ENCODE measurements at regions not wholly inside any gene's neighbourhood (a gene's known extent, or its start where the extent isn't known, plus 50 kb on each side); places are given as distances from the start of the nearest gene placed in this dataset.

DNA sequence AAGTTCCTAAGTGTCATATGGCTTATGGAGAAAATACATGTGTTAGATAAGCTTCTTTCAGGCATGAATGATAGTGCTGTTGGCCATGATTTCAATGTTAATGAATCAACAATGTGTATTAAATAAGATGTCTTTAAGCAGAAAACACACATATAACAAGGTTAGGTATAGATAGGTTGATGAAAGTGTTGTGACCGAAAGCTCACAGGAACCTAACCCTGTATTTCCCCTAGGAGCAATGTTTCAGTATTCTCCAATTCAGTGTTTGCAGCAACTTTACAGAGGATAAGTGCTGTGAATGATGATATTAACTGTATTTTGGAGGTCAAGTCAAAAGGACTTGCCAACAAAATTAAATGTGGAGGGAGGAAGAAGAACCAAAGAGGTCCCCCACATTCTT, 82.8 kb upstream of the PRDM11 start:
- Histone ChIP-seq H3K79me2 (ENCODE audit: control insufficient read depth, low read length) (no peaks in the 10 kb centered on the region), H3K9me3 (ENCODE audit: control insufficient read depth, insufficient read depth, low read length) (peaks cover 4% of the 10 kb centered on the region; the same call in 1 of the 2 replicates), H3K27me3 (ENCODE audit: control insufficient read depth, low read length) (no peaks in the 10 kb centered on the region), H4K20me1 (ENCODE audit: control insufficient read depth, insufficient read depth, low read depth, low read length) (no peaks in the 10 kb centered on the region), H3F3A (ENCODE audit: control insufficient read depth, insufficient read depth) (no peaks in the 10 kb centered on the region), H3K4me3 (ENCODE audit: low read length) (no peak overlapping the region), H3K4me2 (ENCODE audit: low read length) (no peak overlapping the region), H3K27ac (ENCODE audit: low read depth, low read length) (no peak overlapping the region), H3K9me2 (replicated peaks; ENCODE audit: control insufficient read depth, low read length) (no peaks in the 10 kb centered on the region), H3K36me3 (ENCODE audit: control insufficient read depth, low read length) (no peaks in the 10 kb centered on the region), H3K4me1 (ENCODE audit: control insufficient read depth, low read length) (peaks cover 22% of the 10 kb centered on the region)
- no peak for TF ChIP-seq EZH2phosphoT487 (IDR thresholded peaks at IDR 0.05; ENCODE audit: borderline replicate concordance, low read length)
- TF ChIP-seq, protein P1, sequence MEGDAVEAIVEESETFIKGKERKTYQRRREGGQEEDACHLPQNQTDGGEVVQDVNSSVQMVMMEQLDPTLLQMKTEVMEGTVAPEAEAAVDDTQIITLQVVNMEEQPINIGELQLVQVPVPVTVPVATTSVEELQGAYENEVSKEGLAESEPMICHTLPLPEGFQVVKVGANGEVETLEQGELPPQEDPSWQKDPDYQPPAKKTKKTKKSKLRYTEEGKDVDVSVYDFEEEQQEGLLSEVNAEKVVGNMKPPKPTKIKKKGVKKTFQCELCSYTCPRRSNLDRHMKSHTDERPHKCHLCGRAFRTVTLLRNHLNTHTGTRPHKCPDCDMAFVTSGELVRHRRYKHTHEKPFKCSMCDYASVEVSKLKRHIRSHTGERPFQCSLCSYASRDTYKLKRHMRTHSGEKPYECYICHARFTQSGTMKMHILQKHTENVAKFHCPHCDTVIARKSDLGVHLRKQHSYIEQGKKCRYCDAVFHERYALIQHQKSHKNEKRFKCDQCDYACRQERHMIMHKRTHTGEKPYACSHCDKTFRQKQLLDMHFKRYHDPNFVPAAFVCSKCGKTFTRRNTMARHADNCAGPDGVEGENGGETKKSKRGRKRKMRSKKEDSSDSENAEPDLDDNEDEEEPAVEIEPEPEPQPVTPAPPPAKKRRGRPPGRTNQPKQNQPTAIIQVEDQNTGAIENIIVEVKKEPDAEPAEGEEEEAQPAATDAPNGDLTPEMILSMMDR (IDR thresholded peaks at IDR 0.05; ENCODE audit: low read depth, low read length, poor library complexity, severe bottlenecking): no peak

DNA sequence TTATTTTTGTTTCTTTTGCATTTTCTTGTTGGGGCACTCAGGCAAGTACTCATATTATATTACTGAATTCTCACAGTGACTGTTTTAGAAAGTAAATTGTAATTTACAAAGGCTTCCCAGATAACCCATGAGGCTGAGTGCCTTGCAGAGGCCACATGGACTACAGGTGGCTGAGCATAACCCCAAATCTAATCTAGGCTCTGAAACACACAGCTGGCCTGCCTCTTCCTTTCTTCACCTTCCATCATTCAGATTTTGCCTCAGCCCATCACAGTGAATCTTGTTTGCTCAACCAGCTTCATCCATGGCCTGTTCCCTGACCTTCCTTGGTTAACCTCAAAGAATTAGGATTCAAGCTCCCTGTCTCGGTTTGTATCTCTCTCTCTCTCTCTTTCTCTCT, 78.5 kb upstream of the PRDM11 start:
- no peaks in the 10 kb centered on the region for H4K20me1 ChIP-seq (ENCODE audit: control insufficient read depth, insufficient read depth, low read depth, low read length)
- H3K4me1 ChIP-seq (ENCODE audit: control insufficient read depth, low read length): peaks cover 33% of the 10 kb centered on the region
- no peaks in the 10 kb centered on the region for H3K9me2 ChIP-seq (replicated peaks; ENCODE audit: control insufficient read depth, low read length)
- no peaks in the 10 kb centered on the region for H3K27me3 ChIP-seq (ENCODE audit: control insufficient read depth, low read length)
- TF ChIP-seq, protein P1 (IDR thresholded peaks at IDR 0.05; ENCODE audit: low read depth, low read length, poor library complexity, severe bottlenecking): no peak
- TF ChIP-seq EZH2phosphoT487 (IDR thresholded peaks at IDR 0.05; ENCODE audit: borderline replicate concordance, low read length): no peak
- no peak overlapping the region for H3K4me2 ChIP-seq (ENCODE audit: low read length)
- H3K4me3 ChIP-seq (ENCODE audit: low read length): no peak overlapping the region
- no peaks in the 10 kb centered on the region for H3K79me2 ChIP-seq (ENCODE audit: control insufficient read depth, low read length)
- no peaks in the 10 kb centered on the region for H3F3A ChIP-seq (ENCODE audit: control insufficient read depth, insufficient read depth)
- peaks cover 4% of the 10 kb centered on the region; the same call in 1 of the 2 replicates for H3K9me3 ChIP-seq (ENCODE audit: control insufficient read depth, insufficient read depth, low read length)
- no peaks in the 10 kb centered on the region for H3K36me3 ChIP-seq (ENCODE audit: control insufficient read depth, low read length)
- no peak overlapping the region for H3K27ac ChIP-seq (ENCODE audit: low read depth, low read length)

DNA sequence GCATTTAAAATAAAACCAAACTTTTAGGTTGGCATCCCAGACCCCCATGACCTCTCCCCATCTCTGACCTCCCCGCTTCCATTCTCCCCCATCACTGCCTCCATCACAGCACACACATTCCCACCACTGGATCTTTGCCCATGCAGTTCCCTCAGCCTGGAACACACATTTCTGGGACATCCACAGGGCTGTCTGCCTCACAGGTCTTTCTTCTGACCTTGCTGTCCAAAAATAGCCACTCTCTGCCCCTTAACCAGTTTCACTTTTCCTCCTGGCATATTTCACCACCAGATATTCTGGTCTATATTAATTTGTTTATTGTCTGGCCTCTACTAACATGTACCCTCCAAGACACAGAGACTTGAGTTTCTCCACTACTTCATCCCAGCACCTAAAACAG, 75.2 kb upstream of the PRDM11 start:
- Histone ChIP-seq H3K27ac (ENCODE audit: low read depth, low read length) (no peak overlapping the region), H3F3A (ENCODE audit: control insufficient read depth, insufficient read depth) (0 out of 2 replicates have a peak, but pooled peaks cover 3% of the 10 kb centered on the region), H3K4me1 (ENCODE audit: control insufficient read depth, low read length) (peaks cover 57% of the 10 kb centered on the region), H3K27me3 (ENCODE audit: control insufficient read depth, low read length) (no peaks in the 10 kb centered on the region), H3K9me2 (replicated peaks; ENCODE audit: control insufficient read depth, low read length) (no peaks in the 10 kb centered on the region), H3K9me3 (ENCODE audit: control insufficient read depth, insufficient read depth, low read length) (no peaks in the 10 kb centered on the region), H3K79me2 (ENCODE audit: control insufficient read depth, low read length) (no peaks in the 10 kb centered on the region), H4K20me1 (ENCODE audit: control insufficient read depth, insufficient read depth, low read depth, low read length) (no peaks in the 10 kb centered on the region), H3K4me2 (ENCODE audit: low read length) (no peak overlapping the region), H3K4me3 (ENCODE audit: low read length) (no peak overlapping the region), H3K36me3 (ENCODE audit: control insufficient read depth, low read length) (no peaks in the 10 kb centered on the region)
- TF ChIP-seq EZH2phosphoT487 (IDR thresholded peaks at IDR 0.05; ENCODE audit: borderline replicate concordance, low read length): no peak
- TF ChIP-seq, protein P1 (IDR thresholded peaks at IDR 0.05; ENCODE audit: low read depth, low read length, poor library complexity, severe bottlenecking): no peak

All from DOHH2 (cell line).